Ovary (tissue), 7 donors: ENCODE measurements at regions not wholly inside any gene's neighbourhood (a gene's known extent, or its start where the extent isn't known, plus 50 kb on each side); places are given as distances from the start of the nearest gene placed in this dataset.

Experiments used
- DNase-seq, 5 donors: peaks; one replicate each; pipeline ENCODE4 v3.0.0-alpha.2; 2019 to 2020
- H3K27ac ChIP-seq, 2 donors: fragments of 200-600 bp; one replicate each; pipeline versions ENCODE4 v1.5.1 to v1.8.0; 2019 to 2022
- H3K27me3 ChIP-seq: fragments of 200-600 bp; one replicate; pipeline ENCODE4 v1.8.0; 2022
- H3K36me3 ChIP-seq: fragments of 200-600 bp; sonication (generic); one replicate; pipeline ENCODE4 v1.5.1; 2019
- H3K4me1 ChIP-seq: one replicate; pipeline ENCODE4 v1.8.1; 2013; ENCODE audit warnings: mild to moderate bottlenecking, moderate library complexity; ENCODE audit not compliant: insufficient read depth
- H3K4me3 ChIP-seq: fragments of 200-600 bp; sonication (generic); one replicate; pipeline ENCODE4 v1.5.1; 2017
- H3K9me3 ChIP-seq, 2 donors: fragments of 200-600 bp in 1 of 2; sonication (generic) in 1 of 2; one replicate each; pipeline versions ENCODE4 v1.5.1 to v1.8.1; 2013 to 2019; ENCODE audit warnings: mild to moderate bottlenecking in 1 of 2, moderate library complexity in 1 of 2
- CTCF ChIP-seq, 3 donors: fragments of 450-650 bp in 2 of 3; fragments of 200-600 bp in 1 of 3; IDR thresholded peaks; one replicate each; pipeline versions ENCODE4 v1.5.1 to v1.8.0; 2016 to 2022; ENCODE audit warnings: antibody characterized with exemption in 3 of 3, mild to moderate bottlenecking in 1 of 3
- EP300 ChIP-seq: sonication (generic); formaldehyde crosslinking; IDR thresholded peaks from one replicate; pipeline ENCODE4 v1.6.1; 2017; ENCODE audit warnings: antibody characterized with exemption
- POLR2A ChIP-seq: fragments of 450-650 bp; IDR thresholded peaks from one replicate; pipeline ENCODE4 v1.6.1; 2017; ENCODE audit warnings: antibody characterized with exemption, mild to moderate bottlenecking, moderate library complexity
- WGBS, 3 donors: extraction: QIAGEN DNeasy Blood & Tissue Kit in 1 of 3; methylation state at CpG; one replicate each; pipeline versions ENCODE4 v1.1.5 to v1.1.7; 2013 to 2017; 5-methylcytosine and 5-hydroxymethylcytosine counted together
- intact Hi-C, 4 donors: fragments of 100-400 bp; cut with DNase I; formaldehyde crosslinking; loops; one replicate each; pipeline versions ENCODE4 v1.11.0 to v1.15.1; 2022 to 2023
- donor health status: DM: no; HTN: no; CAD: no; lungs with moderate emphysema.
- donor health status: DM: no; HTN: no; CAD: no.
- donor health status: Bipolar disorder and iron deficiency.
- donor health status: DM: no; HTN: no; CAD: no.
- donor health status: DM: yes; HTN: yes; CAD: no.

GRCh38 chr12:125254236-125254635, 189.0 kb downstream of the AACS start:
- intact Hi-C loops, result no loop called here

DNA sequence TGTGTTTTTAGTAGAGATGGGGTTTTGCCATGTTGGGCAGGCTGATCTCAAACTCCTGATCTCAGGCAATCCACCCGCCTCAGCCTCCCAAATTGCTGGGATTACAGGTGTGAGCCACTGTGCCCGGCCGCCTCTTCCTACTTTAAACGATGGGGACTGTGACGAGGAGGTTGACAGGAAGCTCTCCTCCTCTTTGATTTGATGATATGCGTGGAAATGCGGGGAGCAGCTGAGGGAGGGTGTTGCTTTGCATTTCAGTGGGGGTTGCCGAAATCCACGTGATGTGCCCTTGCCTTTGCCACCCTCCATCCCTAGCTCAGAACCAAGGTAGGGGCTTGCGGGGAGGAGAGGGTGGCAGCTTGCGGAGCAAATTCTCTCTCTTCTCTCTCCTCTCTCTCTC, 189.6 kb downstream of the AACS start:
- 76 to 85% (median 78%) methylated on average over 11 of the region's 11 CpGs for WGBS, 3 donors
- Histone ChIP-seq H3K9me3 (no peaks in the 10 kb centered on the region), H3K4me1 (no peaks in the 10 kb centered on the region), H3K4me3 (no peak overlapping the region), H3K27me3 (no peaks in the 10 kb centered on the region), H3K36me3 (no peaks in the 10 kb centered on the region), H3K27ac (no peak overlapping the region)
- DNase-seq, result no peak
- TF ChIP-seq CTCF (IDR thresholded peaks at IDR 0.05) (no peak), EP300 (no peak), POLR2A (no peak)
- intact Hi-C loops, result no loop called here

More at GRCh38 chr12:125254236-125254635, 189.0 kb downstream of the AACS start:
- no peak for TF ChIP-seq POLR2A
- no peak for TF ChIP-seq EP300
- Histone ChIP-seq H3K4me3 (no peak overlapping the region), H3K36me3 (no peaks in the 10 kb centered on the region), H3K9me3 (no peaks in the 10 kb centered on the region), H3K27ac (no peak overlapping the region), H3K4me1 (no peaks in the 10 kb centered on the region), H3K27me3 (no peaks in the 10 kb centered on the region)
- no peak for DNase-seq
- WGBS, 3 donors, result 91 to 93% (median 92%) methylated on average over 4 of the region's 4 CpGs

- 22 to 48% (median 34%) methylated on average over 12 of the region's 12 CpGs for WGBS, 3 donors
- H3K4me1 ChIP-seq, result no peaks in the 10 kb centered on the region
- H3K27me3 ChIP-seq, result no peaks in the 10 kb centered on the region
- no peaks in the 10 kb centered on the region for H3K36me3 ChIP-seq
- H3K27ac ChIP-seq, result no peak overlapping the region
- no peak overlapping the region for H3K4me3 ChIP-seq
- intact Hi-C loops, result no loop called here
- no peak for DNase-seq
- no peaks in the 10 kb centered on the region for H3K9me3 ChIP-seq
- no peak for TF ChIP-seq EP300
- no peak for TF ChIP-seq POLR2A
- TF ChIP-seq CTCF (IDR thresholded peaks at IDR 0.05), result no peak
These were observed 190.8 kb downstream of the AACS start for GRCh38 chr12:125255935-125256633.

GRCh38 chr12:125256634-125256936, 191.3 kb downstream of the AACS start:
- Histone ChIP-seq H3K9me3 (no peaks in the 10 kb centered on the region), H3K27me3 (no peaks in the 10 kb centered on the region), H3K4me3 (no peak overlapping the region), H3K36me3 (no peaks in the 10 kb centered on the region), H3K27ac (no peak overlapping the region), H3K4me1 (no peaks in the 10 kb centered on the region)
- no peak for TF ChIP-seq EP300
- no peak for TF ChIP-seq POLR2A
- TF ChIP-seq CTCF (IDR thresholded peaks at IDR 0.05), result no peak
- intact Hi-C loops, result no loop called here
- WGBS, 3 donors, result 65 to 74% (median 72%) methylated on average over 3 of the region's 3 CpGs
- DNase-seq, result no peak

- 23 to 32% (median 27%) methylated on average over 15 of the region's 15 CpGs for WGBS, 3 donors
- H3K4me3 ChIP-seq, result no peak overlapping the region
These were observed 194.1 kb downstream of the AACS start for GRCh38 chr12:125259178-125259867.

More at GRCh38 chr12:125259178-125259867, 194.1 kb downstream of the AACS start:
- H3K27ac ChIP-seq, result no peak overlapping the region
- DNase-seq, result no peak
- intact Hi-C loops, result no loop called here
- H3K36me3 ChIP-seq, result no peaks in the 10 kb centered on the region
- H3K27me3 ChIP-seq, result no peaks in the 10 kb centered on the region
- H3K9me3 ChIP-seq, result no peaks in the 10 kb centered on the region
- no peaks in the 10 kb centered on the region for H3K4me1 ChIP-seq
- TF ChIP-seq CTCF (IDR thresholded peaks at IDR 0.05) (no peak), EP300 (no peak), POLR2A (no peak)
